Endothelial cell of umbilical vein (primary cell): ENCODE measurements at regions not wholly inside any gene's neighbourhood (a gene's known extent, or its start where the extent isn't known, plus 50 kb on each side); places are given as distances from the start of the nearest gene placed in this dataset.

Source experiments
- BruUV-seq: library from RNA; stranded (reverse); fragments of 400-500 nt; replicated peaks from 2 replicates; lab custom pipeline; 2021; lab: Mats Ljungman, UMichigan
- CTCF ChIA-PET: fragments of 300-600, 350-600 bp; sonication (Branson Sonifier 250); formaldehyde crosslinking; loops from one replicate; lab custom pipeline; 2021; ENCODE audit warnings: antibody characterized with exemption, inconsistent platforms; lab: Charles Lee
- POLR2A ChIA-PET: fragments of 300-600, 350-600 bp; sonication (Branson Sonifier 250); formaldehyde crosslinking; loops from one replicate; lab custom pipeline; 2021; ENCODE audit warnings: antibody characterized with exemption, inconsistent platforms; lab: Charles Lee
- DNase-seq: peaks from one replicate; pipeline ENCODE4 v3.0.0-alpha.2; 2011; ENCODE audit warnings: low read depth, low spot score
- FAIRE-seq: peaks from 2 replicates; lab custom pipeline; 2011; peaks lifted over from hg19 to GRCh38; lab: Jason Lieb, UNC
- H2AFZ ChIP-seq: 2 replicates; pipeline ENCODE4 v1.6.0; 2012; ENCODE audit warnings: low read depth, low read length, control low read depth, inconsistent platforms
- H3K27ac ChIP-seq: 2 replicates; pipeline ENCODE4 v1.5.1; 2011; ENCODE audit warnings: low read depth, mild to moderate bottlenecking, control low read depth, low read length, moderate library complexity; ENCODE audit not compliant: insufficient read depth
- H3K27me3 ChIP-seq, 2 experiments: 2 replicates each; pipeline versions ENCODE4 v1.6.0 to v1.6.1; 2011; ENCODE audit warnings: low read length in 2 of 2, mixed read lengths in 1 of 2; ENCODE audit not compliant: control insufficient read depth in 2 of 2, insufficient read depth in 2 of 2
- H3K36me3 ChIP-seq, 2 experiments: 2 replicates in 1 of 2; 3 replicates in 1 of 2; pipeline ENCODE4 v1.5.1; 2011; ENCODE audit warnings: low read length in 2 of 2, mild to moderate bottlenecking in 1 of 2, moderate library complexity in 1 of 2; ENCODE audit not compliant: control insufficient read depth in 2 of 2, insufficient read depth in 2 of 2; ENCODE audit errors: extremely low read depth in 1 of 2
- H3K4me1 ChIP-seq: 3 replicates; pipeline ENCODE4 v1.5.1; 2011; ENCODE audit warnings: mild to moderate bottlenecking, low read length; ENCODE audit not compliant: control insufficient read depth, insufficient read depth; ENCODE audit errors: extremely low read depth
- H3K4me2 ChIP-seq: 2 replicates; pipeline ENCODE4 v1.6.1; 2011; ENCODE audit warnings: low read length, control low read depth, mixed read lengths; ENCODE audit not compliant: insufficient read depth
- H3K4me3 ChIP-seq, 3 experiments: fragments of 200-600 bp in 1 of 3; sonication (generic), shearing (Covaris generic) in 1 of 3; replicated peaks in 1 of 3; 2 replicates each; pipeline ENCODE4 v1.5.1; 2011 to 2016; ENCODE audit warnings: control low read depth in 3 of 3, low read length in 3 of 3, mild to moderate bottlenecking in 2 of 3, inconsistent platforms in 1 of 3, low read depth in 1 of 3, moderate library complexity in 1 of 3; ENCODE audit not compliant: insufficient read depth in 1 of 3
- H3K79me2 ChIP-seq: 2 replicates; pipeline ENCODE4 v1.6.0; 2012; ENCODE audit warnings: low read length, inconsistent platforms; ENCODE audit not compliant: control insufficient read depth, insufficient read depth
- H3K9ac ChIP-seq: replicated peaks from 2 replicates; pipeline ENCODE3; 2011; ENCODE audit warnings: low read length, control low read depth; ENCODE audit not compliant: insufficient read depth; ENCODE audit errors: extremely low read depth
- H3K9me1 ChIP-seq: replicated peaks from 3 replicates; pipeline ENCODE4 v1.6.0; 2011; ENCODE audit warnings: mild to moderate bottlenecking, low read length; ENCODE audit not compliant: control insufficient read depth, insufficient read depth; ENCODE audit errors: extremely low read depth
- H3K9me3 ChIP-seq: replicated peaks from 2 replicates; pipeline ENCODE4 v1.5.1; 2012; ENCODE audit warnings: low read length, inconsistent platforms; ENCODE audit not compliant: control insufficient read depth, insufficient read depth
- H4K20me1 ChIP-seq: replicated peaks from 2 replicates; pipeline ENCODE3; 2011; ENCODE audit warnings: mild to moderate bottlenecking, low read length; ENCODE audit not compliant: control insufficient read depth, insufficient read depth; ENCODE audit errors: extremely low read depth
- CTCF ChIP-seq, 2 donors: IDR thresholded peaks; 1 replicate in 1 of 2; 2 replicates in 1 of 2; pipeline ENCODE4 v1.5.1; 2011; ENCODE audit warnings: low read length in 2 of 2, mild to moderate bottlenecking in 2 of 2, moderate library complexity in 2 of 2, control low read depth in 1 of 2, inconsistent platforms in 1 of 2, low read depth in 1 of 2; ENCODE audit not compliant: insufficient read depth in 1 of 2; ENCODE audit errors: extremely low read depth in 1 of 2
- EZH2 ChIP-seq: IDR thresholded peaks from 2 replicates; pipeline ENCODE4 v1.6.1; 2012; ENCODE audit warnings: borderline replicate concordance, low read depth, mild to moderate bottlenecking, moderate library complexity, low read length, inconsistent platforms; ENCODE audit not compliant: severe bottlenecking
- FOS ChIP-seq: IDR thresholded peaks from 2 replicates; pipeline ENCODE4 v1.6.1; 2011; ENCODE audit warnings: mild to moderate bottlenecking, low read length, moderate library complexity, borderline replicate concordance; ENCODE audit not compliant: insufficient read depth
- GATA2 ChIP-seq: IDR thresholded peaks from 2 replicates; pipeline ENCODE4 v1.7.0; 2011; ENCODE audit warnings: low read depth, mild to moderate bottlenecking, moderate library complexity, mixed read lengths, low read length; ENCODE audit not compliant: insufficient read length, insufficient read depth
- JUN ChIP-seq: IDR thresholded peaks from 2 replicates; pipeline ENCODE4 v1.6.1; 2011; ENCODE audit warnings: borderline replicate concordance, low read depth; ENCODE audit not compliant: insufficient read length, insufficient read depth
- MAX ChIP-seq: IDR thresholded peaks from 2 replicates; pipeline ENCODE4 v1.6.1; 2011; ENCODE audit not compliant: insufficient read depth, insufficient read length
- MYC ChIP-seq: IDR thresholded peaks from one replicate; pipeline ENCODE4 v1.6.1; 2011; ENCODE audit warnings: mild to moderate bottlenecking, low read depth, low read length
- POLR2A ChIP-seq: IDR thresholded peaks from 2 replicates; pipeline ENCODE4 v1.6.1; 2012; ENCODE audit warnings: low read depth, mild to moderate bottlenecking, control low read depth, low read length
- POLR2AphosphoS5 ChIP-seq: IDR thresholded peaks from 2 replicates; pipeline ENCODE4 v1.6.1; 2012; ENCODE audit warnings: low read depth, mild to moderate bottlenecking, control low read depth, low read length, moderate library complexity; ENCODE audit not compliant: insufficient read depth
- dilution Hi-C: fragments of 300-500 bp; cut with MboI; formaldehyde crosslinking; loops from one replicate; pipeline ENCODE4 v1.15.0; 2019; ENCODE audit warnings: low sequenced_read_pairs; ENCODE audit not compliant: extremely low pct_ligation_motif_present
- intact Hi-C: fragments of 100-400 bp; cut with micrococcal nuclease; formaldehyde crosslinking; loops from one replicate; pipeline ENCODE4 v1.10.0; 2022

- TF ChIP-seq GATA2 (no peak), FOS (no peak), MAX (no peak), MYC (no peak), CTCF (IDR thresholded peaks at IDR 0.05; ENCODE audit: extremely low read depth in 1 of 2, insufficient read depth in 1 of 2, low read depth in 1 of 2, low read length in 2 of 2) (no peak), EZH2 (no peak), POLR2AphosphoS5 (no peak), JUN (no peak), POLR2A (no peak)
- dilution Hi-C loops = no loop called here
- no peak overlapping the region for H3K4me3 ChIP-seq
- CTCF ChIA-PET = no interaction called here
- H3K4me2 ChIP-seq = no peak overlapping the region
- no peak overlapping the region for H3K9ac ChIP-seq
- no peak for DNase-seq
- FAIRE-seq = peak; percentile 46
- H3K9me3 ChIP-seq = no peaks in the 10 kb centered on the region
- peaks cover 0 to 3% of the 10 kb centered on the region in 2 experiments for H3K27me3 ChIP-seq
- H3K36me3 ChIP-seq = no peaks in the 10 kb centered on the region
- H2AFZ ChIP-seq = no peak overlapping the region
- POLR2A ChIA-PET = no interaction called here
- H4K20me1 ChIP-seq = no peaks in the 10 kb centered on the region
- H3K9me1 ChIP-seq = no peaks in the 10 kb centered on the region
- H3K79me2 ChIP-seq = no peaks in the 10 kb centered on the region
- intact Hi-C loops = no loop called here
- H3K27ac ChIP-seq = no peak overlapping the region
- no peaks in the 10 kb centered on the region for H3K4me1 ChIP-seq
- BruUV-seq = no TSS peak
Observed at GRCh38 chr21:32144851-32145250, 134.0 kb downstream of the MIS18A start.
